HL-60/S4 (cell line): ENCODE measurements at regions not wholly inside any gene's neighbourhood (a gene's known extent, or its start where the extent isn't known, plus 50 kb on each side); places are given as distances from the start of the nearest gene placed in this dataset.
"Not testable (repeated sequence)": the region's sequence is repeated elsewhere in the genome, so short reads cannot be mapped to it uniquely, and the experiment has no call there.

Experiments
- in situ Hi-C: fragments of 300-500 bp; cut with MboI; formaldehyde crosslinking; loops from 2 replicates; pipeline ENCODE4 v1.14.3; 2022; ENCODE audit warnings: low sequenced_read_pairs

- in situ Hi-C loops = no loop called here
These were observed 1329.6 kb downstream of the KCNT2 start for GRCh38 chr1:195278644-195279043.

- in situ Hi-C loops = no loop called here
These were observed 1332.5 kb downstream of the KCNT2 start for GRCh38 chr1:195275710-195276109.

- in situ Hi-C loops = no loop called here
These were observed 1356.3 kb downstream of the KCNT2 start for GRCh38 chr1:195251900-195252299.

- in situ Hi-C loops = no loop called here
These were observed 1364.7 kb downstream of the KCNT2 start for GRCh38 chr1:195243492-195243891.

DNA sequence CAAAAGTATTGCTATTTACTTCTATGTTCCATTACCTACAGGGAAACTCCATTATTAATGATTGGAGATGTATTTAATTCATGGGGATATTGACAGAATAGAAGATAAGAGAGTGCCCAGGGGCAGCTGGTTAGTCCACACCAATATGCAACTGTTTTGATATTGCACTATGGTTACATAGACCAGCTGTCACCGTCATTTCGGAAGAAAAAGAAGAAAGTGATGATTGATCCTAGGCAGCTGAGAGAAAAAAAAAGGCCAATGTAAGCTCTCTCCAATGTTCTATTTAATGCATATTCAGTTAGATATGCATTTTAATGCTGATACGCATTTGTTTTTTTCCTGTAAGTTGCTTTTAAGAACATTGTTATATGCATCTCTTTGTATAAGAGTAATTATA is 1367.2 kb downstream of the KCNT2 start:
- in situ Hi-C loops = no loop called here

- in situ Hi-C loops = no loop called here
These were observed 1369.9 kb downstream of the KCNT2 start for GRCh38 chr1:195238313-195238712.

DNA sequence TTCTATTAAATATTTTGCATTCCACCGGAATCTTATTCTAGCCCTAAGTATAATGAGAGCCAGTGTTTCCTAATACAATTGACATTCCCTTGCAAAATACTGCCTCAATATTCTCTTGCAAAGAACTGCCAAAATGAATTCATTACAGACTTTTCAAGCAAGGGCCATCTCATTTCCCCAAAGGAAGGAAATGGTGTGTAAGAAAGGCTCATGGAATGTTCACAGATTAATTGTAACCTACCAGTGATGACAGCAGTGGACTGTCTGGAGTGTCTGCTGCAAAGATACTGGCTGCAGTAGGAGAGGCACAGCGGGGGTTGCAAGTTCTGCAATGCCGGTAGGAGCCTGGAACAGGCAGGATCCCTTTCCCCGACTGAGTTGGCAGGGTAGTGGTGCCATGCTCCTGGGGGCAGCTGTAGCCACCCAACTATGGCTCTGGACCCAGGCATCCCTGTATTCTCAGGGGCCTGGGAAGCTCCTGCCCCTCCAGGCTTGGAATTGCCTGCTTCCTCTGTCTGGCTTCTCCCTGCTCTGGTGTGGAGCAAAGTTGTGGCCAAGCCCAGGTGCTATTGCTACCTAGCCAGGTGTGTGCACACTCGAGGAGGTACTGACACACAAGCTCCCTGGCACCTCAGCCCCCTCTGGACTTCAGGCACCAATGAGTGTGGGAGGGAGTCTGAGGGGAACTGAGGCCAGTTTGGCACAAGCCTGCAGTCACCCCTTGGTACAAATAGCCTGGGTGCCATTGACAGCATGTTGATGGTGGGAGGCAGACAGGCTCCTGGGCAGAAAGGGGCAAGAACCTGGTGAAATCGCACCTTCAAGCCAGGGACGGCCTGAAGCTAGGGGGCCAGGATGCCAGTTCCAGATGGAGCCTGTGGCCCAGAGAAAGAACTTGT is 1371.0 kb downstream of the KCNT2 start:
- in situ Hi-C loops = no loop called here

DNA sequence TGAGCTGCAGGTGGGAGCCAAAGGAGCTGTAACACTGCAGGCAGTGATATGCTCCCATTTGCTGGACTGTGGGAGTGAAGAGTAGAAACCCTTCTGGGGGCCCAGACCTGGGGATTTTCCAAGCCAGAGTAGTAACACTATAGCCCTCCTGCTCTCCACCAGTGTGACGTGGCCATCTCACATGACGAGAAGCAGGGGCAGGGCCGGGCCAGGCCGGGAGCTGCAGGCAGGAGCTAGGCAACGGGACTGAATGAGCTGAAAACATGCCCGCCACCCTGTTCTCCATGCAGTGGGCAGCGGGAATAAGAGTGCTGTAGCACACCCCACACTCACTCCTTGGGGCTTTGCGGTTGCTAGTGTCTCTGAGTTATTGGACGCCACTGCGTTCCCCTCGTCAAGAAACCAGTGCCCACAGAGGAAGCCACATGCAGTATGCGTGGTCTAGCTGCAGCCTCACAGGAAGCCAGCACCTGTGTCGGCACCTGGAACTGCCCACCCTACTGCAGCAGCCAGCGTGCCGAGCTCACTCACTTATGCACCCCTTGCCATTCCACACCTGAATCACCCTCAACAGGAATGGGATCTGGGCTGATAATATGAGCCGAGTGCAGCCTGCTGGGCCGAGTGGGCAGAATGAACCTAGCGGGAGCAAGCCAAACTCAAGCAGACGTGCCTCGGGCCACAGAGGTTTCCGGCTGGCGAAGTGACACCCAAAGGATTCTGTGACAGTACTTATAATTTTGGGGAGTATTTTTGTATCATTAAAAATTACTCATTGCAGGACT is 1389.6 kb downstream of the KCNT2 start:
- in situ Hi-C loops = no loop called here

DNA sequence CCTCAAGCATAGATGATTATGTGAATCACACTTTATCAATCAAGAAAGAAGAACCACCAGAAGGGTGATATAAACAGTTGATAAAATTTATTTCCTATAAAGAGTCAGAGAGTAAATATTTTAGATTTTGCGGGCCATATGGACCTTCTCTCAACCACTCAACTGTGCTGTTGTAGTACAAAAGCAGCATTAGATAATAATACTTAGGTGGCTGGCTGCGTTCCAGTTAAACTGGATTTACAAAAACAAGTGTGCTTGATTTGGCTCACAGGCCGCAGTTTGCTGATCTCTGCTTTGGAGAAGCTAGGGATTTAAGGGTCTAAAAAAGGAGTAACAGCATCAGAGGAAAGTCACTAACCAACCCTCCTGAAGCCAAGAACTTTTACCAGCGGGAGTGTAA is 1406.0 kb downstream of the KCNT2 start:
- in situ Hi-C loops = no loop called here

DNA sequence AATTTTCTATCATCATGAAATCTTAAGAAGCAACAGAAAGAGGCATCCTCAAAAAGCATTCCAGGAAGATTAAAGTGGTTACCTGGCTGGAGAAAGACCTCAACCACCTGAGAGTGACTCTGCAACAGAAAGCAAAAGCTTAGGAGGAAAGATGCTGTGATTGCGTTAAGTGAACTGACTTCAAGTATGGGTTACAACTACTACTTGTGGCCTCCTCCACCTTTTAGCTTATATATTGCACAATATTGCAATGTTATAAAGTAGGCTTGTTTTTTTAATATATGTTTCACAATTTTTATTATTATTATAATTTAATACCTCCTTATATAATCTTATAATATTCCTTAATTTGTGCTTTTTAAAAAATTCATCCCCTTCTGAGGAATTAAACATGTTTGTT is 1407.5 kb downstream of the KCNT2 start:
- in situ Hi-C loops = no loop called here

DNA sequence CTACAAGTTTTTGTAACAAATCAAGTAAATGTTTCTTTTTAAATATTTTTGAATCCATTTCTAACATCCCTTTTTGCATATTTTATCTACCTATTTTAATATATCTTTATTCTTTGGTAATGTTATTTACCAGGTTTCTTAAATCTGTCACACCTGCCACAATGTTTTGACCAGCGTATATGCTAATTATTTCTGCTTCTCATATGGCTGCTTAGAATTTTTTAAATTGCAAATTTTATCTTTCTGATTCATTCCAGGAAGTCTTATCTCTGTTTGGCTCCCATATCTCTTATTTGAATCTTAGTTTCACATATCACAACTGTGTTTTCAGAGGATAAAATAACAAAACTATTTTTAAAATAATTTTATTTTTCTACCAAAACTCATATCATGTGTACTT is 1411.1 kb downstream of the KCNT2 start:
- in situ Hi-C loops = no loop called here

GRCh38 chr1:195195423-195196057 is 1412.7 kb downstream of the KCNT2 start:
- in situ Hi-C loops = no loop called here

- in situ Hi-C loops = no loop called here
These were observed 1415.1 kb downstream of the KCNT2 start for GRCh38 chr1:195193134-195193533.

GRCh38 chr1:195188821-195189220 is 1419.4 kb downstream of the KCNT2 start:
- in situ Hi-C loops = no loop called here

- in situ Hi-C loops = no loop called here
These were observed 1421.7 kb downstream of the KCNT2 start for GRCh38 chr1:195186544-195186943.

- in situ Hi-C loops = no loop called here
These were observed 1422.5 kb downstream of the KCNT2 start for GRCh38 chr1:195185736-195186135.

GRCh38 chr1:195185321-195185720 is 1422.9 kb downstream of the KCNT2 start:
- in situ Hi-C loops = no loop called here

GRCh38 chr1:195173753-195174152 is 1434.5 kb downstream of the KCNT2 start:
- in situ Hi-C loops = no loop called here

DNA sequence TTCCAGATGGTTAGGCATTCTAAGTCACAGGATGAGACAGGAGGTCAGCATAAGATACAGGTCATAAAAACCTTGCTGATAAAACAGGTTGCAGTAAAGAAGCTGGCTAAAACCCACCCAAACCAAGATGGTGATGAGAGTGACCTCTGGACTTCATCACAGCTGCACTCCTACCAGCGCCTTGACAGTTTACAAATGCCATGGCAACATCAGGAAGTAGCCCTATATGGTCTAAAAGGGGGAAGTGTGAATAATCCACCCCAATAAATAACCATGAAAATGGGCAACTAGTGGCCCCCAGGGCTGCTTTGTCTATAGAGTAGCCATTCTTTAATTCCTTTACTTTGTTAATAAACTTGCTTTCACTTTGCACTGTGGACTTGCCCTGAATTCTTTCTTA is 1448.4 kb downstream of the KCNT2 start:
- in situ Hi-C loops = not testable (repeated sequence)

DNA sequence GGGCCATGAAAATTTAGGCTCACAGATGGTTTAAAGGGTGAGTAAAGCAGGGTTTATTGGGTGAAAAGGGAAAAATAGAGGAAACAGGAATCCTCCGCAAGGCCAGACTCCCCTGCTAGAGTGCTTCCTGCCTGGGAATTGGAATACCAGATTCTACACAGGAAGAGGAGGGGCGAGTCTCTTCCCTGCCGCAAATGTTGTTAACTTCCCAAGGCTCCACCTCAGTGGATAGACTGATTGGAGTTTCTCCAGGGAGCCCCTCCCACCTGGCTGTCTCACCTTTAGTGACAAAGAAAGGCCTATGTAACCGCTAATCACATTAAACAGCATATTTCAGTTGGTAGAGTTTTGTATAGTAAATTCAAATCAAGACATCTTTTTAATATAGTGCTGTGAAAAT is 1450.1 kb downstream of the KCNT2 start:
- in situ Hi-C loops = no loop called here

DNA sequence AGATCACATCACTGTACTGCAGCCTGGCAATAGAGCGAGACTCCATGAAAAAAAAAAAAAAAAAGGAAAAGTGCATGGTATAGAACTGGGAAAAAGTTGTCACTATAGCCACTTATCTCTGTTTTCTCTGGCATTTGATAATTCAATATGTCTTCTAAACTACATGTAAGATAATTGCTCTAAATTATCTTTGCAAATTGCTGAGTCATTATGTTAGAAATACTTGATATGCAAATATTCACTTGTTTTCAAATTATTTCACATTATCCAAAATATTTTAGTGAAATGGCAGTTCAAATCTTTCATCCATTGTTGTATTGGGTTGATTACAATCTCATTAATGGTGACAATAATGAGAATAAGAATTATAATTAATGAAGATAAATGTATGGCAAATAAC is 1455.1 kb downstream of the KCNT2 start:
- in situ Hi-C loops = no loop called here

GRCh38 chr1:195150768-195151167 is 1457.5 kb downstream of the KCNT2 start:
- in situ Hi-C loops = no loop called here
